ENCODE measurements at regions not wholly inside any gene's neighbourhood (a gene's known extent, or its start where the extent isn't known, plus 50 kb on each side); places are given as distances from the start of the nearest gene placed in this dataset.
A peak's percentile ranks its signal among the peaks of the same experiment; 100 is the strongest.

- TF ChIP-seq CTCF (IDR thresholded peaks at IDR 0.05; ENCODE audit: low read depth, low read length, missing input control) (no peak), TAF1 (conservative IDR thresholded peaks at IDR 0.05) (no peak), GABPA (IDR thresholded peaks at IDR 0.05 in 1 of 2, conservative IDR thresholded peaks at IDR 0.05 in 1 of 2) (no peak), JUND (IDR thresholded peaks at IDR 0.05) (no peak), HNF4A (conservative IDR thresholded peaks at IDR 0.05) (peak; percentile 73 to 89), YY1 (IDR thresholded peaks at IDR 0.05) (no peak), RAD21 (IDR thresholded peaks at IDR 0.05) (peak; percentile 37 to 45), EGR1 (IDR thresholded peaks at IDR 0.05; ENCODE audit: low read depth in 2 of 2) (no peak)
- TF ChIP-seq, protein P1, sequence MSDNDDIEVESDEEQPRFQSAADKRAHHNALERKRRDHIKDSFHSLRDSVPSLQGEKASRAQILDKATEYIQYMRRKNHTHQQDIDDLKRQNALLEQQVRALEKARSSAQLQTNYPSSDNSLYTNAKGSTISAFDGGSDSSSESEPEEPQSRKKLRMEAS (IDR thresholded peaks at IDR 0.05): peak; percentile 92
- TF ChIP-seq, protein P2, sequence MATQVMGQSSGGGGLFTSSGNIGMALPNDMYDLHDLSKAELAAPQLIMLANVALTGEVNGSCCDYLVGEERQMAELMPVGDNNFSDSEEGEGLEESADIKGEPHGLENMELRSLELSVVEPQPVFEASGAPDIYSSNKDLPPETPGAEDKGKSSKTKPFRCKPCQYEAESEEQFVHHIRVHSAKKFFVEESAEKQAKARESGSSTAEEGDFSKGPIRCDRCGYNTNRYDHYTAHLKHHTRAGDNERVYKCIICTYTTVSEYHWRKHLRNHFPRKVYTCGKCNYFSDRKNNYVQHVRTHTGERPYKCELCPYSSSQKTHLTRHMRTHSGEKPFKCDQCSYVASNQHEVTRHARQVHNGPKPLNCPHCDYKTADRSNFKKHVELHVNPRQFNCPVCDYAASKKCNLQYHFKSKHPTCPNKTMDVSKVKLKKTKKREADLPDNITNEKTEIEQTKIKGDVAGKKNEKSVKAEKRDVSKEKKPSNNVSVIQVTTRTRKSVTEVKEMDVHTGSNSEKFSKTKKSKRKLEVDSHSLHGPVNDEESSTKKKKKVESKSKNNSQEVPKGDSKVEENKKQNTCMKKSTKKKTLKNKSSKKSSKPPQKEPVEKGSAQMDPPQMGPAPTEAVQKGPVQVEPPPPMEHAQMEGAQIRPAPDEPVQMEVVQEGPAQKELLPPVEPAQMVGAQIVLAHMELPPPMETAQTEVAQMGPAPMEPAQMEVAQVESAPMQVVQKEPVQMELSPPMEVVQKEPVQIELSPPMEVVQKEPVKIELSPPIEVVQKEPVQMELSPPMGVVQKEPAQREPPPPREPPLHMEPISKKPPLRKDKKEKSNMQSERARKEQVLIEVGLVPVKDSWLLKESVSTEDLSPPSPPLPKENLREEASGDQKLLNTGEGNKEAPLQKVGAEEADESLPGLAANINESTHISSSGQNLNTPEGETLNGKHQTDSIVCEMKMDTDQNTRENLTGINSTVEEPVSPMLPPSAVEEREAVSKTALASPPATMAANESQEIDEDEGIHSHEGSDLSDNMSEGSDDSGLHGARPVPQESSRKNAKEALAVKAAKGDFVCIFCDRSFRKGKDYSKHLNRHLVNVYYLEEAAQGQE (IDR thresholded peaks at IDR 0.05): no peak
These were observed 239.3 kb downstream of the HAUS1 start for GRCh38 chr18:46343456-46343855.

All from liver (tissue), 3 donors.